ENCODE measurements at regions not wholly inside any gene's neighbourhood (a gene's known extent, or its start where the extent isn't known, plus 50 kb on each side); places are given as distances from the start of the nearest gene placed in this dataset.

DNA sequence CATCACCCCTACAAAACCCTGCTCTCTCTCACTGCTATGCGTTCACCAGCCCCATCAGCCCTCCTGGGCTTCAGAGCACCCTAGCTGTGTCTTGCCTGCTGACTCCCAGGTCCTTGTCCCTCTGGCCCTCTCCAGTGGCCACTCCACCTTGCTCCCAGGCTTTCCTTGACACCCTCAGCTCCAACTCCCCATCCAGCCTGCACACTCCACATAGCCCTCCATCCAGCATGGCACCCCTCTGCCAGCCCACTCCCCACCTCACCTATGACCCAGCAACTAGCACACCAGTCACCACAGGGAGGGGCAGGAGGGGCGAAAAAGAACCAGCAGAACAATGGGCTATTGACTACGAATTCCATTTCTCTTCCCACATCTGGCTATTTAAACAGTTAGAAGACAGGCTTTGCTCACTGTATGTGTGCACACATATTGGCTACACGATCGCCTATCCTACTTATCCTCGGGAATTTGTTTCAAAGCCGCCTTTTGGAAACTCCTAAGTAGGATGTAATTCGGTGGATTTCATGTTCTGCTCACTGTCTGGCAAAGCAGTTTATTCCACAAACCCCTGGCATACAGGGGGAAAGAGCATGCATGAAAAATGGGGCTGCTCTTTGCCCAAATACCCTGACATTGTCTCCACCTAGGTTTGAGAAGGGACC lies 195.3 kb downstream of the SMAD2 start:
- Histone ChIP-seq H3K4me3 (ENCODE audit: low read length) (no peak overlapping the region), H3K9me2 (replicated peaks; ENCODE audit: insufficient read depth, low read length) (no peaks in the 10 kb centered on the region), H3F3A (ENCODE audit: insufficient read depth, low read length) (no peaks in the 10 kb centered on the region), H3K9me3 (replicated peaks; ENCODE audit: insufficient read depth, low read length) (no peaks in the 10 kb centered on the region), H3K9ac (ENCODE audit: low read length) (no peak overlapping the region), H4K20me1 (ENCODE audit: insufficient read depth, low read length) (no peaks in the 10 kb centered on the region), H3K36me3 (replicated peaks; ENCODE audit: insufficient read depth, low read length) (no peaks in the 10 kb centered on the region), H3K27ac (ENCODE audit: low read length) (no peak overlapping the region), H3K79me2 (ENCODE audit: low read length) (no peaks in the 10 kb centered on the region), H3K27me3 (replicated peaks; ENCODE audit: insufficient read depth, low read length) (no peaks in the 10 kb centered on the region), H3K4me2 (ENCODE audit: low read depth, low read length) (no peak overlapping the region), H2AFZ (ENCODE audit: low read length) (no peak overlapping the region), H3K4me1 (ENCODE audit: low read length) (no peaks in the 10 kb centered on the region)
- DNase-seq, result no peak
- no peak for TF ChIP-seq EZH2phosphoT487 (IDR thresholded peaks at IDR 0.05; ENCODE audit: low read length)
- no peak for TF ChIP-seq EZH2 (optimal IDR thresholded peaks at IDR 0.05; ENCODE audit: low read depth, low read length)
- TF ChIP-seq, protein P1, sequence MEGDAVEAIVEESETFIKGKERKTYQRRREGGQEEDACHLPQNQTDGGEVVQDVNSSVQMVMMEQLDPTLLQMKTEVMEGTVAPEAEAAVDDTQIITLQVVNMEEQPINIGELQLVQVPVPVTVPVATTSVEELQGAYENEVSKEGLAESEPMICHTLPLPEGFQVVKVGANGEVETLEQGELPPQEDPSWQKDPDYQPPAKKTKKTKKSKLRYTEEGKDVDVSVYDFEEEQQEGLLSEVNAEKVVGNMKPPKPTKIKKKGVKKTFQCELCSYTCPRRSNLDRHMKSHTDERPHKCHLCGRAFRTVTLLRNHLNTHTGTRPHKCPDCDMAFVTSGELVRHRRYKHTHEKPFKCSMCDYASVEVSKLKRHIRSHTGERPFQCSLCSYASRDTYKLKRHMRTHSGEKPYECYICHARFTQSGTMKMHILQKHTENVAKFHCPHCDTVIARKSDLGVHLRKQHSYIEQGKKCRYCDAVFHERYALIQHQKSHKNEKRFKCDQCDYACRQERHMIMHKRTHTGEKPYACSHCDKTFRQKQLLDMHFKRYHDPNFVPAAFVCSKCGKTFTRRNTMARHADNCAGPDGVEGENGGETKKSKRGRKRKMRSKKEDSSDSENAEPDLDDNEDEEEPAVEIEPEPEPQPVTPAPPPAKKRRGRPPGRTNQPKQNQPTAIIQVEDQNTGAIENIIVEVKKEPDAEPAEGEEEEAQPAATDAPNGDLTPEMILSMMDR (IDR thresholded peaks at IDR 0.05; ENCODE audit: low read length), result no peak

DNA sequence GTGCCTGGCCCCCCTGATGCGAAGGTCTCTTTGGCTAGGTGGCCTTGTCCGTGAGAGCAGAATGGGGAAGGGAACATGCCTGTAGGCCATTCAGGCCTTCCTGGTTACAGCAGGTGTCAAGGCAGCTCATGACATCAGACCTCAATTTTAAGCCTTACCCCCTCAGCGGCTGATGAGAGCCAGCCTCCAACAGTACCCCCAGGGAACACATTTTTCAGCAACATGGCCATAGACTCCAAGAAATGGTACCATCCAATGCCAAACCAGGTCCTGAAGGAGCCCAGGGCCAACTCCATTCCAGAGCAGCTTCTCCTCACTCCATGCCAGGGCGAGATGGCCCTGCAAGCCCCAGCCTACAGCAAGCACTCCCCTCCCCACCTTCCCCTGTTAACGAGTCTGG lies 199.2 kb downstream of the SMAD2 start:
- no peaks in the 10 kb centered on the region for H3K4me1 ChIP-seq (ENCODE audit: low read length)
- no peaks in the 10 kb centered on the region for H3F3A ChIP-seq (ENCODE audit: insufficient read depth, low read length)
- no peaks in the 10 kb centered on the region for H3K27me3 ChIP-seq (replicated peaks; ENCODE audit: insufficient read depth, low read length)
- H2AFZ ChIP-seq (ENCODE audit: low read length), result no peak overlapping the region
- no peaks in the 10 kb centered on the region for H3K36me3 ChIP-seq (replicated peaks; ENCODE audit: insufficient read depth, low read length)
- no peak overlapping the region for H3K9ac ChIP-seq (ENCODE audit: low read length)
- H3K79me2 ChIP-seq (ENCODE audit: low read length), result no peaks in the 10 kb centered on the region
- H3K4me3 ChIP-seq (ENCODE audit: low read length), result no peak overlapping the region
- H3K9me2 ChIP-seq (replicated peaks; ENCODE audit: insufficient read depth, low read length), result no peaks in the 10 kb centered on the region
- TF ChIP-seq EZH2 (optimal IDR thresholded peaks at IDR 0.05; ENCODE audit: low read depth, low read length) (no peak), EZH2phosphoT487 (IDR thresholded peaks at IDR 0.05; ENCODE audit: low read length) (no peak)
- TF ChIP-seq, protein P1 (IDR thresholded peaks at IDR 0.05; ENCODE audit: low read length), result no peak
- DNase-seq, result no peak
- no peaks in the 10 kb centered on the region for H4K20me1 ChIP-seq (ENCODE audit: insufficient read depth, low read length)
- no peaks in the 10 kb centered on the region for H3K9me3 ChIP-seq (replicated peaks; ENCODE audit: insufficient read depth, low read length)
- no peak overlapping the region for H3K27ac ChIP-seq (ENCODE audit: low read length)
- H3K4me2 ChIP-seq (ENCODE audit: low read depth, low read length), result no peak overlapping the region

DNA sequence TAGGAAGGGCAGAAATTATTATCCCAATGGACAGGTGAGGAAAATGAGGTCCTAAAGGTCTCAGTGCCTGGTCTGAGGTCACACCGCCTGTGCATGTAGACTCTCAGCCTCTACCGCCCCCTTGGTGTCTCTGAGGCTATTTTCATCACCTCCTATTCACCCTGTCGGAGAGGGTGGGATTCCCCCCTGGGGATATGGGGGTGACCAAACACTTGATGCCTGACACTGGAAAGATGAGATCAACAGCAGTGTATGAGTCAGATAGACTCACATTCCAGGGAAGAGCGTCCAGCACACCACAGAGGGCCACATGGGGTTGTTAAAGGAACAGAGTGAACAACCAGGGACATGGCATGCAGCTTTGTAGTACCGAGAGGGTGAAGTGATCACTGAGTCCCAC lies 199.7 kb downstream of the SMAD2 start:
- Histone ChIP-seq H2AFZ (ENCODE audit: low read length) (no peak overlapping the region), H3K4me2 (ENCODE audit: low read depth, low read length) (no peak overlapping the region), H3K9me3 (replicated peaks; ENCODE audit: insufficient read depth, low read length) (no peaks in the 10 kb centered on the region), H3K9ac (ENCODE audit: low read length) (no peak overlapping the region), H3K27ac (ENCODE audit: low read length) (no peak overlapping the region), H3K27me3 (replicated peaks; ENCODE audit: insufficient read depth, low read length) (no peaks in the 10 kb centered on the region), H3F3A (ENCODE audit: insufficient read depth, low read length) (no peaks in the 10 kb centered on the region), H3K4me1 (ENCODE audit: low read length) (no peaks in the 10 kb centered on the region), H3K4me3 (ENCODE audit: low read length) (no peak overlapping the region), H4K20me1 (ENCODE audit: insufficient read depth, low read length) (no peaks in the 10 kb centered on the region), H3K79me2 (ENCODE audit: low read length) (no peaks in the 10 kb centered on the region), H3K36me3 (replicated peaks; ENCODE audit: insufficient read depth, low read length) (no peaks in the 10 kb centered on the region), H3K9me2 (replicated peaks; ENCODE audit: insufficient read depth, low read length) (no peaks in the 10 kb centered on the region)
- no peak for DNase-seq
- TF ChIP-seq EZH2phosphoT487 (IDR thresholded peaks at IDR 0.05; ENCODE audit: low read length), result no peak
- TF ChIP-seq, protein P1 (IDR thresholded peaks at IDR 0.05; ENCODE audit: low read length), result no peak
- no peak for TF ChIP-seq EZH2 (optimal IDR thresholded peaks at IDR 0.05; ENCODE audit: low read depth, low read length)

Measured in MM.1S (cell line).